HepG2 (cell line): ENCODE measurements at regions not wholly inside any gene's neighbourhood (a gene's known extent, or its start where the extent isn't known, plus 50 kb on each side); places are given as distances from the start of the nearest gene placed in this dataset.

Experiments
- ATAC-seq: fragments of 200-7000 bp; cut with Tn5 transposase; 3 replicates; pipeline ENCODE4 v1.9.1; 2020; ENCODE audit warnings: mild to moderate bottlenecking, moderate library complexity
- BruUV-seq: library from RNA; stranded (reverse); fragments of 400-500 nt; replicated peaks from 2 replicates; lab custom pipeline; 2021; lab: Mats Ljungman, UMichigan
- CTCF ChIA-PET: fragments of 300-600 bp; formaldehyde crosslinking; extraction: SDS; loops from one replicate; lab custom pipeline; 2021; ENCODE audit warnings: low total read pairs, inconsistent platforms, low intra/inter-chr PET ratio; lab: Yijun Ruan, JAX
- POLR2A ChIA-PET: fragments of 350-600 bp; sonication (Branson Sonifier 250); formaldehyde crosslinking; loops from one replicate; lab custom pipeline; 2020; ENCODE audit warnings: antibody characterized with exemption, inconsistent platforms; lab: Yijun Ruan, JAX
- DNase-seq: peaks from one replicate; pipeline ENCODE4 v3.0.0-alpha.2; 2015; ENCODE audit warnings: low spot score
- FAIRE-seq: peaks from 3 replicates; lab custom pipeline; 2011; peaks lifted over from hg19 to GRCh38; lab: Jason Lieb, UNC
- H2AFZ ChIP-seq: one replicate; pipeline ENCODE4 v1.6.1; 2011; ENCODE audit warnings: low read length, inconsistent platforms
- H3K27ac ChIP-seq: fragments of 300-600 bp; 3 replicates; pipeline ENCODE4 v1.8.0; 2011; ENCODE audit warnings: mixed run types, mild to moderate bottlenecking, mixed read lengths, low read length, inconsistent platforms; ENCODE audit not compliant: insufficient read depth; ENCODE audit errors: extremely low read length
- H3K27me3 ChIP-seq, 2 experiments: fragments of 200-600 bp in 1 of 2; 2 replicates in 1 of 2; 3 replicates in 1 of 2; pipeline versions ENCODE4 v1.6.0 to v1.8.0; 2011; ENCODE audit warnings: low read length in 2 of 2, mild to moderate bottlenecking in 2 of 2, moderate library complexity in 2 of 2, inconsistent platforms in 1 of 2; ENCODE audit not compliant: insufficient read depth in 2 of 2, control insufficient read depth in 1 of 2
- H3K36me3 ChIP-seq, 2 experiments: fragments of 200-600 bp in 1 of 2; replicated peaks in 1 of 2; 2 replicates in 1 of 2; 3 replicates in 1 of 2; pipeline versions ENCODE4 v1.5.1 to v1.8.0; 2011; ENCODE audit warnings: low read length in 2 of 2, inconsistent platforms in 1 of 2; ENCODE audit not compliant: insufficient read depth in 2 of 2, control insufficient read depth in 1 of 2
- H3K4me1 ChIP-seq: 2 replicates; pipeline ENCODE4 v1.5.1; 2012; ENCODE audit warnings: low read length, inconsistent platforms; ENCODE audit not compliant: insufficient read depth
- H3K4me2 ChIP-seq: 2 replicates; pipeline ENCODE4 v1.6.0; 2011; ENCODE audit warnings: low read depth, low read length, inconsistent platforms
- H3K4me3 ChIP-seq, 3 experiments: fragments of 200-600 bp in 1 of 3; sonication (generic), shearing (Covaris generic) in 1 of 3; replicated peaks in 1 of 3; 2 replicates each; pipeline ENCODE4 v1.5.1; 2011 to 2016; ENCODE audit warnings: low read length in 3 of 3, inconsistent platforms in 2 of 3, low read depth in 2 of 3, mild to moderate bottlenecking in 2 of 3, control low read depth in 1 of 3, mixed read lengths in 1 of 3; ENCODE audit not compliant: insufficient read depth in 1 of 3
- H3K79me2 ChIP-seq: one replicate; pipeline ENCODE4 v1.6.1; 2011; ENCODE audit warnings: low read length, inconsistent platforms; ENCODE audit not compliant: insufficient read depth
- H3K9ac ChIP-seq: 2 replicates; pipeline ENCODE4 v1.6.0; 2011; ENCODE audit warnings: mild to moderate bottlenecking, low read depth, low read length, inconsistent platforms; ENCODE audit not compliant: insufficient read depth
- H3K9me3 ChIP-seq: 2 replicates; pipeline ENCODE4 v1.5.1; 2012; ENCODE audit warnings: mild to moderate bottlenecking, low read length
- H4K20me1 ChIP-seq: 2 replicates; pipeline ENCODE4 v1.6.0; 2011; ENCODE audit warnings: inconsistent platforms, mild to moderate bottlenecking, low read length, moderate library complexity; ENCODE audit not compliant: insufficient read depth
- FOXA1 ChIP-seq, 2 experiments: fragments of 450-650 bp in 1 of 2; sonication (generic) in 1 of 2; formaldehyde crosslinking in 1 of 2; IDR thresholded peaks; 2 replicates each; pipeline versions ENCODE4 v1.4.0 to v1.6.1; 2016 to 2020; ENCODE audit warnings: missing genetic modification reagents in 1 of 2
- FOXM1 ChIP-seq: sonication (generic); formaldehyde crosslinking; IDR thresholded peaks from 2 replicates; pipeline ENCODE4 v1.5.0; 2020; ENCODE audit warnings: missing genetic modification reagents
- GABPB1 ChIP-seq: IDR thresholded peaks from 2 replicates; pipeline ENCODE4 v1.6.1; 2016; ENCODE audit warnings: mild to moderate bottlenecking, missing genetic modification reagents, moderate library complexity, missing compliant biosample characterization
- HNRNPUL1 ChIP-seq: fragments of 200-400 bp; formaldehyde crosslinking; IDR thresholded peaks from 2 replicates; pipeline ENCODE4 v1.6.1; 2017; ENCODE audit warnings: low read depth, mild to moderate bottlenecking, low read length, moderate library complexity
- KMT2A ChIP-seq: sonication (generic); formaldehyde crosslinking; IDR thresholded peaks from 2 replicates; pipeline ENCODE4 v1.4.0; 2020; ENCODE audit warnings: missing genetic modification reagents
- NKX3-1 ChIP-seq: sonication (generic); formaldehyde crosslinking; IDR thresholded peaks from 2 replicates; pipeline ENCODE4 v1.5.0; 2020; ENCODE audit warnings: missing genetic modification reagents
- SIN3B ChIP-seq: fragments of 150-350 bp; IDR thresholded peaks from 2 replicates; pipeline ENCODE4 v1.6.1; 2014; ENCODE audit warnings: low read length
- YY1 ChIP-seq: IDR thresholded peaks from 2 replicates; pipeline ENCODE4 v1.6.1; 2011; ENCODE audit warnings: low read length, low read depth, moderate library complexity, mild to moderate bottlenecking; ENCODE audit not compliant: insufficient read depth, insufficient replicate concordance
- ZBTB21 ChIP-seq: sonication (generic); formaldehyde crosslinking; IDR thresholded peaks from 2 replicates; pipeline ENCODE4 v1.4.0; 2020; ENCODE audit warnings: missing genetic modification reagents
- ZNF225 ChIP-seq: sonication (generic); formaldehyde crosslinking; IDR thresholded peaks from 2 replicates; pipeline ENCODE4 v1.4.0; 2020; ENCODE audit warnings: mild to moderate bottlenecking, missing genetic modification reagents
- ZNF256 ChIP-seq: sonication (generic); formaldehyde crosslinking; conservative IDR thresholded peaks from 2 replicates; pipeline ENCODE4 v1.4.0; 2020; ENCODE audit warnings: missing genetic modification reagents
- ZNF432 ChIP-seq: sonication (generic); formaldehyde crosslinking; IDR thresholded peaks from 2 replicates; pipeline ENCODE4 v1.5.0; 2020; ENCODE audit warnings: missing genetic modification reagents, mild to moderate bottlenecking, borderline replicate concordance
- ZNF562 ChIP-seq: sonication (generic); formaldehyde crosslinking; IDR thresholded peaks from 2 replicates; pipeline ENCODE4 v1.8.0; 2022; ENCODE audit warnings: missing genetic modification reagents, borderline replicate concordance
- ZSCAN21 ChIP-seq: sonication (generic); formaldehyde crosslinking; IDR thresholded peaks from 2 replicates; pipeline ENCODE4 v1.8.0; 2022; ENCODE audit warnings: mild to moderate bottlenecking, missing genetic modification reagents, moderate library complexity, borderline replicate concordance
- WGBS: methylation state at CpG from one replicate; pipeline ENCODE4 v1.1.6; 2017; ENCODE audit warnings: low lambda C conversion rate; 5-methylcytosine and 5-hydroxymethylcytosine counted together
- in situ Hi-C: cut with HindIII; loops from 2 replicates; pipeline ENCODE4 v1.10.0; 2017; ENCODE audit warnings: low pct_unique_long_range_greater_than_20kb; ENCODE audit not compliant: extremely low pct_ligation_motif_present
- intact Hi-C: fragments of 100-400 bp; cut with micrococcal nuclease; formaldehyde crosslinking; loops from one replicate; pipeline ENCODE4 v1.10.0; 2022; ENCODE audit not compliant: unreplicated experiment
- TF ChIP-seq, protein P1 (sequence below): sonication (generic); formaldehyde crosslinking; IDR thresholded peaks from 2 replicates; pipeline ENCODE4 v1.4.0; 2020; ENCODE audit warnings: missing genetic modification reagents
- TF ChIP-seq, protein P2 (sequence below): sonication (generic); formaldehyde crosslinking; IDR thresholded peaks from 2 replicates; pipeline ENCODE4 v1.4.0; 2020; ENCODE audit warnings: low read depth, missing genetic modification reagents
- TF ChIP-seq, protein P3 (sequence below): sonication (generic); formaldehyde crosslinking; IDR thresholded peaks from 2 replicates; pipeline ENCODE4 v1.4.0; 2020; ENCODE audit warnings: missing genetic modification reagents, borderline replicate concordance

DNA sequence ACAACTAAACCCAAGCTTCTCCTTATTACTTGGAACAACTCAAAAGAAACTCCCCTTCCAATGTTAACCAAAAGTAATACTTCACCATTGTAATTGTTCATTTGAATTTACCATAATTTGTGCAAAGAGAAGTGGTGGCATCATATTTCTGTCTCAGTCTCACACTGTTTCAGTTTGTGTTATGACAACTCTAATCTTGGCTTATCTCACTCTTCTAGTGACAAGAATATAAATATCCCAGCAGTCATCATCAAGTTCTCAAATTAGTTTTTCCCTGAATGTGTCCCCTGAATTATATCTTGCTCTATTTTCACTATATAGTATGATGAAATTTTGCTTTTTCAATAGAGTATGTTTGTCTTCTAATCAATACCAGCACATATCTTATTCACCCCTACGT is 681.4 kb upstream of the PRR20A start:
- Histone ChIP-seq H3K4me3 (no peak overlapping the region), H3K27me3 (no peaks in the 10 kb centered on the region; a peak in 1 of 5 replicates), H3K4me2 (no peak overlapping the region), H3K79me2 (no peaks in the 10 kb centered on the region), H3K27ac (no peak overlapping the region), H2AFZ (no peak overlapping the region), H3K9me3 (peaks cover 57% of the 10 kb centered on the region), H4K20me1 (no peaks in the 10 kb centered on the region), H3K4me1 (no peaks in the 10 kb centered on the region), H3K36me3 (no peaks in the 10 kb centered on the region), H3K9ac (no peak overlapping the region)
- intact Hi-C loops (no loop called here), in situ Hi-C loops (no loop called here)
- 0% methylated on average over 1 of the region's 1 CpG for WGBS
- no peak for DNase-seq
- no TSS peak for BruUV-seq
- no peak for FAIRE-seq
- CTCF ChIA-PET: no interaction called here
- POLR2A ChIA-PET: no interaction called here
- no peak for ATAC-seq
- TF ChIP-seq SIN3B: no peak
- no peak for TF ChIP-seq NKX3-1 (CRISPR knock-in tag)
- TF ChIP-seq, protein P1, sequence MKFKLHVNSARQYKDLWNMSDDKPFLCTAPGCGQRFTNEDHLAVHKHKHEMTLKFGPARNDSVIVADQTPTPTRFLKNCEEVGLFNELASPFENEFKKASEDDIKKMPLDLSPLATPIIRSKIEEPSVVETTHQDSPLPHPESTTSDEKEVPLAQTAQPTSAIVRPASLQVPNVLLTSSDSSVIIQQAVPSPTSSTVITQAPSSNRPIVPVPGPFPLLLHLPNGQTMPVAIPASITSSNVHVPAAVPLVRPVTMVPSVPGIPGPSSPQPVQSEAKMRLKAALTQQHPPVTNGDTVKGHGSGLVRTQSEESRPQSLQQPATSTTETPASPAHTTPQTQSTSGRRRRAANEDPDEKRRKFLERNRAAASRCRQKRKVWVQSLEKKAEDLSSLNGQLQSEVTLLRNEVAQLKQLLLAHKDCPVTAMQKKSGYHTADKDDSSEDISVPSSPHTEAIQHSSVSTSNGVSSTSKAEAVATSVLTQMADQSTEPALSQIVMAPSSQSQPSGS (CRISPR knock-in tag): no peak
- TF ChIP-seq HNRNPUL1: no peak
- TF ChIP-seq KMT2A (CRISPR knock-in tag): no peak
- no peak for TF ChIP-seq GABPB1
- no peak for TF ChIP-seq FOXM1 (CRISPR knock-in tag)
- no peak for TF ChIP-seq ZNF432 (CRISPR knock-in tag)
- TF ChIP-seq ZSCAN21 (CRISPR knock-in tag): no peak
- no peak for TF ChIP-seq YY1
- TF ChIP-seq ZNF256 (CRISPR knock-in tag): no peak
- TF ChIP-seq ZBTB21 (CRISPR knock-in tag): no peak
- TF ChIP-seq, protein P2, sequence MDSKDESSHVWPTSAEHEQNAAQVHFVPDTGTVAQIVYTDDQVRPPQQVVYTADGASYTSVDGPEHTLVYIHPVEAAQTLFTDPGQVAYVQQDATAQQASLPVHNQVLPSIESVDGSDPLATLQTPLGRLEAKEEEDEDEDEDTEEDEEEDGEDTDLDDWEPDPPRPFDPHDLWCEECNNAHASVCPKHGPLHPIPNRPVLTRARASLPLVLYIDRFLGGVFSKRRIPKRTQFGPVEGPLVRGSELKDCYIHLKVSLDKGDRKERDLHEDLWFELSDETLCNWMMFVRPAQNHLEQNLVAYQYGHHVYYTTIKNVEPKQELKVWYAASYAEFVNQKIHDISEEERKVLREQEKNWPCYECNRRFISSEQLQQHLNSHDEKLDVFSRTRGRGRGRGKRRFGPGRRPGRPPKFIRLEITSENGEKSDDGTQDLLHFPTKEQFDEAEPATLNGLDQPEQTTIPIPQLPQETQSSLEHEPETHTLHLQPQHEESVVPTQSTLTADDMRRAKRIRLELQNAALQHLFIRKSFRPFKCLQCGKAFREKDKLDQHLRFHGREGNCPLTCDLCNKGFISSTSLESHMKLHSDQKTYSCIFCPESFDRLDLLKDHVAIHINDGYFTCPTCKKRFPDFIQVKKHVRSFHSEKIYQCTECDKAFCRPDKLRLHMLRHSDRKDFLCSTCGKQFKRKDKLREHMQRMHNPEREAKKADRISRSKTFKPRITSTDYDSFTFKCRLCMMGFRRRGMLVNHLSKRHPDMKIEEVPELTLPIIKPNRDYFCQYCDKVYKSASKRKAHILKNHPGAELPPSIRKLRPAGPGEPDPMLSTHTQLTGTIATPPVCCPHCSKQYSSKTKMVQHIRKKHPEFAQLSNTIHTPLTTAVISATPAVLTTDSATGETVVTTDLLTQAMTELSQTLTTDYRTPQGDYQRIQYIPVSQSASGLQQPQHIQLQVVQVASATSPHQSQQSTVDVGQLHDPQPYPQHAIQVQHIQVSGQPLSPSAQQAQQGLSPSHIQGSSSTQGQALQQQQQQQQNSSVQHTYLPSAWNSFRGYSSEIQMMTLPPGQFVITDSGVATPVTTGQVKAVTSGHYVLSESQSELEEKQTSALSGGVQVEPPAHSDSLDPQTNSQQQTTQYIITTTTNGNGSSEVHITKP (CRISPR knock-in tag): no peak
- TF ChIP-seq ZNF225: no peak
- no peak for TF ChIP-seq FOXA1 (IDR thresholded peaks at IDR 0.05)
- no peak for TF ChIP-seq FOXA1 (CRISPR knock-in tag; IDR thresholded peaks at IDR 0.05)
- no peak for TF ChIP-seq ZNF562
- TF ChIP-seq, protein P3, sequence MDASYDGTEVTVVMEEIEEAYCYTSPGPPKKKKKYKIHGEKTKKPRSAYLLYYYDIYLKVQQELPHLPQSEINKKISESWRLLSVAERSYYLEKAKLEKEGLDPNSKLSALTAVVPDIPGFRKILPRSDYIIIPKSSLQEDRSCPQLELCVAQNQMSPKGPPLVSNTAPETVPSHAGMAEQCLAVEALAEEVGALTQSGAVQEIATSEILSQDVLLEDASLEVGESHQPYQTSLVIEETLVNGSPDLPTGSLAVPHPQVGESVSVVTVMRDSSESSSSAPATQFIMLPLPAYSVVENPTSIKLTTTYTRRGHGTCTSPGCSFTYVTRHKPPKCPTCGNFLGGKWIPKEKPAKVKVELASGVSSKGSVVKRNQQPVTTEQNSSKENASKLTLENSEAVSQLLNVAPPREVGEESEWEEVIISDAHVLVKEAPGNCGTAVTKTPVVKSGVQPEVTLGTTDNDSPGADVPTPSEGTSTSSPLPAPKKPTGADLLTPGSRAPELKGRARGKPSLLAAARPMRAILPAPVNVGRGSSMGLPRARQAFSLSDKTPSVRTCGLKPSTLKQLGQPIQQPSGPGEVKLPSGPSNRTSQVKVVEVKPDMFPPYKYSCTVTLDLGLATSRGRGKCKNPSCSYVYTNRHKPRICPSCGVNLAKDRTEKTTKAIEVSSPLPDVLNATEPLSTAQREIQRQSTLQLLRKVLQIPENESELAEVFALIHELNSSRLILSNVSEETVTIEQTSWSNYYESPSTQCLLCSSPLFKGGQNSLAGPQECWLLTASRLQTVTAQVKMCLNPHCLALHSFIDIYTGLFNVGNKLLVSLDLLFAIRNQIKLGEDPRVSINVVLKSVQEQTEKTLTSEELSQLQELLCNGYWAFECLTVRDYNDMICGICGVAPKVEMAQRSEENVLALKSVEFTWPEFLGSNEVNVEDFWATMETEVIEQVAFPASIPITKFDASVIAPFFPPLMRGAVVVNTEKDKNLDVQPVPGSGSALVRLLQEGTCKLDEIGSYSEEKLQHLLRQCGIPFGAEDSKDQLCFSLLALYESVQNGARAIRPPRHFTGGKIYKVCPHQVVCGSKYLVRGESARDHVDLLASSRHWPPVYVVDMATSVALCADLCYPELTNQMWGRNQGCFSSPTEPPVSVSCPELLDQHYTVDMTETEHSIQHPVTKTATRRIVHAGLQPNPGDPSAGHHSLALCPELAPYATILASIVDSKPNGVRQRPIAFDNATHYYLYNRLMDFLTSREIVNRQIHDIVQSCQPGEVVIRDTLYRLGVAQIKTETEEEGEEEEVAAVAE: no peak
